ENCODE measurements at regions not wholly inside any gene's neighbourhood (a gene's known extent, or its start where the extent isn't known, plus 50 kb on each side); places are given as distances from the start of the nearest gene placed in this dataset.
"Not testable (repeated sequence)": the region's sequence is repeated elsewhere in the genome, so short reads cannot be mapped to it uniquely, and the experiment has no call there.

DNA sequence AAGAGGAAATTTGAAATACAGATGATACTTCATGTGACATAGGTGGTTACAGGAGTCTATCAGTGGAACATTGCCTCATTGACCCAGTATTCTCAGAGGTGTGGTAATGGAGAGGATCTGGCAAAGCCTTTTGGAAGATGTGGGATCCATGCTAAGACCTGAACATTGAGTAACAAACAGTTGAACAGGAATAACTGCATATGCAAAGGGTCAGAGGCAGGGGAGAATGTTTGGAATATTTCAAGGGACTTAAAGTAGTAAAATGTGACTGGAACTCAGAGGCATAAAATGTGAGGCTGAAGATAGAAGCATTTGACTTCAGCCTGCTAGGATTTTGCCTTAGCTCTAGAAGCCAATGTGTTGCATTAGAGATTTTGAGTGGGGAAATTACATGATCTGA, 300.2 kb upstream of the ETAA1 start:
- DNase-seq (ENCODE audit: low spot score), result no peak

DNA sequence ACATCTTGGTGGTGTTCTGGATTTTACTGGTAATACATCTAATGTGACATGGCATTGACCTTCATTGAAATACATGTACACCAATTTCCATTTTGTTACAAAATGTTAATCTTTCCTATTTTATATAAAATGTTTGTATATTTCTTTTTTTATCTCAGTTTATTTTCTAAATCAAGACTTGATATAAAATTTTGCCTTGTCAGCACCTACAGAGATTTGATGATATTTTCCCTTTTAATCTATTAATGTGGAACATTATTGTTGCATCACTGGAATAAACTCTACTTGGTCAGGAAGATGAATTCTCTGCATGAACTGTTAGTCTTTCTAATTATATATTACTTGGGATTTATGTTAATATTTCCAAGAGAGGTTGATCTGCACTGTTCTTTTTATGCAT, 294.0 kb upstream of the ETAA1 start:
- no peak for DNase-seq (ENCODE audit: low spot score)

- DNase-seq (ENCODE audit: low spot score), result no peak
Measured at GRCh38 chr2:67108231-67108630, 288.9 kb upstream of the ETAA1 start.

DNA sequence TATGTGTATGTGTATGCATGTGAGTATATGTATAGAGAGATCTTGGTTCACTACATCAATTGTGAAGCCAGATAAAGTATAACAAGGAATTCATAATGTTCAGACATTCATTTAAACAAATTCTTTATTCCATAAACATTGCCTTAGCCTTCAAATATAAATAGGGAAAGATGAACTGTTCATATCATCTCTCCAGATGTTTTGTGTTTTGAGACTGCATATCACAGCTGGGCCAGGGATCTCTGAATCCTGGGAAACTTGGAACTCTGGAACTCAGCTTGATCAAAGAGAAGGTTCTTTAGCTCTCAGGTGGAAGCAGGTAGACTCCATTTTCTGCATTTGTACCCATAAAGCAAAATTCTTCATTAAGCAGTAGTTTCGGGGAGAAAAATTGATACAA, 272.6 kb upstream of the ETAA1 start:
- DNase-seq (ENCODE audit: low spot score), result no peak

- DNase-seq (ENCODE audit: low spot score), result no peak
Measured at GRCh38 chr2:67130531-67131256, 266.4 kb upstream of the ETAA1 start.

GRCh38 chr2:67131257-67131609, 265.9 kb upstream of the ETAA1 start:
- DNase-seq (ENCODE audit: low spot score), result no peak

- not testable (repeated sequence) for DNase-seq (ENCODE audit: low spot score)
Measured at GRCh38 chr2:67132441-67132940, 264.6 kb upstream of the ETAA1 start.

DNA sequence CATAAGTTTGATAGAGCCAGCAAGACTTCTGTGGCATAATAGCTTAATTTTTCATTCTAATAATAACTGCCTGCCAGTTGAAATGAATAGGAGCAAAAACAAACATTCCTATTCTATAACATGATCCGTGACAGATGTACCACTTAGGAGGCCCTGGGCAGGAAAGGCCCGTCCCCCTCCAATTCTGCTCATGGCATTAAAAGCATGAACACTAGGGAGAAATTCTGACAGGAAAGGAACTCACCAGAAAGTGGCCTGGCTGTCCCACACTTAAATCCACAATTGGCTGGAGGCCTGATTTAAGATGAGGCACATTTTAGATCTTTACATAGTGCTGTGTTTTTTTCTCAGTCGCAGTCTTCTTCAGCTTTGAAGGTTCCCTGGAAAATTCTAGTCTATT, 261.9 kb upstream of the ETAA1 start:
- no peak for DNase-seq (ENCODE audit: low spot score)

- no peak for DNase-seq (ENCODE audit: low spot score)
Measured at GRCh38 chr2:67137699-67138098, 259.4 kb upstream of the ETAA1 start.

GRCh38 chr2:67142071-67142470, 255.1 kb upstream of the ETAA1 start:
- DNase-seq (ENCODE audit: low spot score), result no peak

GRCh38 chr2:67142741-67143140, 254.4 kb upstream of the ETAA1 start:
- DNase-seq (ENCODE audit: low spot score), result no peak

DNA sequence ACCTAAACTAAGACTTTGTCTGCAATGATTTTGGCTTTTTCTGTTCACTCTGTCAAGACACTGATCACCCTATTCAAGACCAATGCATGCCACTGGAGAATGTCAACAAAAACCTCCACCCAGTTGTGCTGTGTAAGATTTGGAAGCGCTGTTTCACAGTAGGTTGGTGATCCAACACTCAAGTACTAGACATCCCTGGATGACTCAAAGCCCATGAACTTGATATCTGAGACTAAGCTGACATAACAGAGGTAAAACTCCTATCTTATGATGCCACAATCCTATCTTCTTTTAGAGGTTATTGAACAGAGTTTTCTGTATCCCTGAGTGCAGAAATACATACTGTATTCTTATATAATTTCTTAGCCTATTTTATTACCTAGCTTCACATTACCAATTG, 251.3 kb upstream of the ETAA1 start:
- DNase-seq (ENCODE audit: low spot score), result no peak

DNA sequence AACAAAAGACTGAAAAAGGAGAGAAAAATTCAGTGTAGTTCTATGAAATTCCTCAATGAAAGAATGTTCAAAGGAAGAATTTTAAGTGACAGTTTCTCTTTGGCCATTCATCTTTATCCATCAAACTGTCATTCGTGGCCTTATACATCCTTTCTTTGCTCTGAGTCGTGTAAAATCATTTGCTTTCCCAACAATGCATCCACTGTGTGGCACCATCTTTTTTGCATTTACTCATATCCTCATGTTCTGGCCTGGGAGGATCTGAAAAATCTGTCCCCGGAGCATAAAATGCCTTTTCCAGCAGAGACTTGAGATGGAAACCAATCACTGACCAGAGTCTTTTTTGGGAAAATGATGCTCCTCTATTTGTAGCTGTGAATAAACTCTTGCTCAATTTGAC, 240.3 kb upstream of the ETAA1 start:
- no peak for DNase-seq (ENCODE audit: low spot score)

GRCh38 chr2:67158718-67159117, 238.4 kb upstream of the ETAA1 start:
- no peak for DNase-seq (ENCODE audit: low spot score)

GRCh38 chr2:67159929-67160328, 237.2 kb upstream of the ETAA1 start:
- no peak for DNase-seq (ENCODE audit: low spot score)

DNA sequence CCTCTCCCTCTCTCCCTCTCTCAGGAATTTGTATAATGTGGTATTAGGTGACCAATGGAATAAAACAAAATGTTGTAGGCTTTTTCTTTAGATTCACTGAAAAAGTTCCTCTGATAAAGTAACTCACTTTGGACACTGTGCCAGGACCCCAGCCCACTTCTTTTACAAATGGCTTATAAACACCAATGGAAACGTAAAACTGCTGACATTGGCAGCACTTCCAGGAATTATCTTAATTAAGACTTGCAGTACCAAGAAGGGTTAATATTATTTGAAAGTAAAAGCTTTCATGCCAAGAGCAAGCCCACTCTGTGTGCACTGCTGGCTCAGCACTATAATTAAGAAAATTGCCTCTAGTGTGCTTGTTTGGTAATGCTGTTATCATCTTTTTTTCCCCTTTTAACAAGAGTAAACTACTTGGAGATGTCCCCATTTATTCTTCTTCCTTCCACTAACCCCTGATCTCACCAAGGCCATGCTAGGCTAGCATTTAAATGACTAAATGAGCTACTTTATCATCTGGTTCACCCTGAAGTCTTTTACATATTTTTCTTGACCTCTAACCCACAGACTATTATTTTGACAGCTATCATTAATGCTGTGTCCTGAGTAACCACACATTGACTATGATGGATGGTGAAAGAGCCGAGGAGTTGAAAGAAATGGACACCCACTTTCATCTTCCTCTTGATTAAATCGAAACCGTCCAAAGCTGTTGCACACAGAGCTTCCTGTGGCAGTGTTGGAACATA, 232.2 kb upstream of the ETAA1 start:
- DNase-seq (ENCODE audit: low spot score), result no peak

- no peak for DNase-seq (ENCODE audit: low spot score)
Measured at GRCh38 chr2:67165523-67165990, 231.6 kb upstream of the ETAA1 start.

- not testable (repeated sequence) for DNase-seq (ENCODE audit: low spot score)
Measured at GRCh38 chr2:67166511-67166910, 230.6 kb upstream of the ETAA1 start.

GRCh38 chr2:67169417-67170140, 227.6 kb upstream of the ETAA1 start:
- DNase-seq (ENCODE audit: low spot score), result no peak

DNA sequence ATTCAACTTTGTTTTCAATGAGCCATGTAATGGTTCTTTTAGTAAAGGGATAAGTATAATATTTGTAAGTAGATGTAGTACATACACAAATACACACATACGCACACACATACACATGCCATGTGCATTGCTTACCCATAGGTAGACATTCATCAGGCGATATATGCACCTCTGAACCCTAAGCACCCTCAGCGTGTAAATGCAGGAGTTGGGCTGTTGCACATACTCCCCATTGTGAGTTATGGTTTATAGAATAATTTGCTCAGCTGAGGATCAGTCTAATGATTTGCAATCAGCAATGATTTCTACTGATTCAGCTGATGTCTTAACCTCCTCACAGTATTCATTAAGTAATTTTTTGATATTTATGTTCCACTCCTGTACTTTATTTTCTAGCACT, 217.6 kb upstream of the ETAA1 start:
- no peak for DNase-seq (ENCODE audit: low spot score)

DNA sequence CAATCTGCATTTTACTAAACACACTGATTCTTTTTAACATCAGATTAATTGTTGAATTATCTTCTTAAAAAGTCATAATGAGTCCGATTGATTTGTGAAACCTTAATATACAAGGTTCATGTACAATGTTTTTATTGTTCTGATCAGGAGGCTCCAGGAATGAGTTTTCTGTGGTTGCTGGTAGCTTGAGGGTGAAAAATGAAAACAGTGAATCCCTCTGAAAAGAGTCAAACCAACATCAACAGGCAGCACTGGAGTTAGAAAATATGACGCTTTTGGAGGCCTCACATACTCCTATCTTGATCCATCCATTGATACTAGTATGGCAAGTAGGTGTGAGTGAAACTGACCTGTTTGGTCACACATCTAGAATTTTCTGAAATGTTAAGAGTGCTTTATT, 216.3 kb upstream of the ETAA1 start:
- DNase-seq (ENCODE audit: low spot score), result no peak

- DNase-seq (ENCODE audit: low spot score), result no peak
Measured at GRCh38 chr2:67182884-67183283, 214.2 kb upstream of the ETAA1 start.

- DNase-seq (ENCODE audit: low spot score), result no peak
Measured at GRCh38 chr2:67186326-67186725, 210.8 kb upstream of the ETAA1 start.

Measured in SW480 (cell line).